ENCODE measurements at regions not wholly inside any gene's neighbourhood (a gene's known extent, or its start where the extent isn't known, plus 50 kb on each side); places are given as distances from the start of the nearest gene placed in this dataset.

- TF ChIP-seq REST (IDR thresholded peaks at IDR 0.05; ENCODE audit: low read depth, low read length) (no peak), TAF1 (IDR thresholded peaks at IDR 0.05; ENCODE audit: borderline replicate concordance, low read depth, low read length) (no peak), FOSL2 (IDR thresholded peaks at IDR 0.05; ENCODE audit: borderline replicate concordance, low read depth) (peak; percentile 21; the same call in 1 of the 2 replicates), POLR2AphosphoS5 (IDR thresholded peaks at IDR 0.05; ENCODE audit: low read depth, low read length) (no peak), CTCF (IDR thresholded peaks at IDR 0.05) (no peak), TEAD4 (IDR thresholded peaks at IDR 0.05; ENCODE audit: borderline replicate concordance, insufficient read depth) (no peak), RXRA (IDR thresholded peaks at IDR 0.05; ENCODE audit: borderline replicate concordance, low read depth) (no peak), NRF1 (IDR thresholded peaks at IDR 0.05; ENCODE audit: low read depth, low read length) (no peak), TCF12 (IDR thresholded peaks at IDR 0.05) (peak; percentile 30; the same call in 1 of the 2 replicates), JUND (IDR thresholded peaks at IDR 0.05) (no peak), GATA2 (CRISPR knock-in tag; IDR thresholded peaks at IDR 0.05) (no peak), RFX5 (IDR thresholded peaks at IDR 0.05; ENCODE audit: low read length) (no peak)
- TF ChIP-seq, protein P1, sequence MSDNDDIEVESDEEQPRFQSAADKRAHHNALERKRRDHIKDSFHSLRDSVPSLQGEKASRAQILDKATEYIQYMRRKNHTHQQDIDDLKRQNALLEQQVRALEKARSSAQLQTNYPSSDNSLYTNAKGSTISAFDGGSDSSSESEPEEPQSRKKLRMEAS (IDR thresholded peaks at IDR 0.05; ENCODE audit: low read depth), result peak; percentile 77
Measured at GRCh38 chr18:61628085-61628484, 264.7 kb downstream of the RNF152 start.

Measured in SK-N-SH (cell line).